HG03060 (cell line): ENCODE measurements at regions not wholly inside any gene's neighbourhood (a gene's known extent, or its start where the extent isn't known, plus 50 kb on each side); places are given as distances from the start of the nearest gene placed in this dataset.

Source experiments
- ATAC-seq: cut with Tn5 transposase; IDR thresholded peaks from one replicate; pipeline ENCODE4 v1.9.1; 2021; ENCODE audit warnings: low read depth, moderate number of reproducible peaks; ENCODE audit not compliant: unreplicated experiment

GRCh38 chr12:34390846-34391700 lies 368.8 kb downstream of the ALG10 start:
- no peak for ATAC-seq

DNA sequence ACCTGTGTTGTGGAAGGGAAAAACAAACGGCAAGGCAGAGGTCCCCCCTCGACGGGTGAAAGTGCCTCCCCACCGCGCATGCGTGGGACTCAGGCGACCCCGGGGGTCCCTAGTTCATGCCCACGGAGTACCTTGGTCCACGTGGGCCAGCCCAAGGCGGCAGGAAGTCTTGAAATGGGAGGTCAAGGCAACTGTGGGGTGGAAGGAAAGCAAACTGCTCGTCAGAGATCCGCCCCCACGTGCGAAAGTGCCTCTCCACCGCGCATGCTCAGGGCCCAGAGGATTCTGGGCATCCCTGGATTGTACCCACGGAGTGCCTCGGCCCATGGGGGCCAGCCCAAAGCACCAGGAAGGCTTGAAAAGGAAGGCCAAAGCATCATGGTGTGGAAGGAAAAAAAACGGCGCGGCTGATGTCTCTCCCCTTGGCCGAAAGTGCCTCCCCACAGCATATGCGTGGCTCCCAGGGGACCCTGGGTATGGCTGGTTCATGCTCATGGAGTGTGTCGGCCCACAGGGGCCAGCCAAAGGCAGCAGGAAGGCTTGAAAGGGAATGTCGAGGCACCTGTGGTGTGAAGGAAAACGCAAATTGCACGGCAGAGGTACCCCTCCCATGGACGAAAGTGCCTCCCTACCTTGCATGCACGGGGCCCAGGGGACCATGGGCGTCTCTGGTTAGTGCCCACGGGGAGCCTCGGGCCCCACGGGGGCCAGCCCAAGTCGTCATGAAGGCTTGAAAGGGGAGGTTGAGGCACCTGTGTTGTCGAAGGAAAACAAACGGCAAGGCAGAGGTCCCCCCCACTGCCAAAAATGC lies 369.7 kb downstream of the ALG10 start:
- ATAC-seq = no peak

GRCh38 chr12:34392741-34393085 lies 370.4 kb downstream of the ALG10 start:
- ATAC-seq = no peak

DNA sequence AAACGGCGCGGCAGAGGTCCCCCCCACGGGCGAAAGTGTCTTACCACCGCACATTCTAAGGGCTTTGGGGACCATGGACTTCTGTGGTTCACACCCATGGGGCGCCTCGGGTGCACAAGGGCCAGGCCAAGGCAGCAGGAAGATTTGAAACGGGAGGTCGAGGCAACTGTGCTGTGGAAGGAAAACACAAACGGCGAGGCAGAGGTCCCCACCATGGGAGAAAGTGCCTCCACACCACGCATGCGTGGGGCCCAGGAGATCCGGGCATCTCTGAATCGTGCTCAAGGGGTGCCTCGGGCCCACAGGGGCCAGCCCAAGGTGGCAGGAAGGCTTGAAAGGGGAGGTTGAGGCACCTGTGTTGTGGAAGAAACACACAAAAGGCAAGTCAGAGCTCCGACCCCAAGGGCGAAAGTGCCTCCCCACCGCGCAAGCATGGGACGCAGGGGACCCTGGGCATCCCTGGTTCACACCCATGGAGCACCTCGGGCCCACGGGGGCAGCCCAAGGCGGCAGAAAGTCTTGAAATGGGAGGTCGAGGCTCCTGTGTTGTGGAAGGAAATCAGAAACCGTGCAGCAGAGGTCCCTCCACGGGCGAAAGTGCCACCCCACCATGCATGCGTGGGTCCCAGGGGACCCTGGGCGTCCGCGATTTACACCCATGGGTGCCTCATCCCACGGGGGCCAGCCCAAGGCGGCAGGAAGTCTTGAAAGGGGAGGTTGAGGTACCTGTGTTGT lies 371.0 kb downstream of the ALG10 start:
- no peak for ATAC-seq

DNA sequence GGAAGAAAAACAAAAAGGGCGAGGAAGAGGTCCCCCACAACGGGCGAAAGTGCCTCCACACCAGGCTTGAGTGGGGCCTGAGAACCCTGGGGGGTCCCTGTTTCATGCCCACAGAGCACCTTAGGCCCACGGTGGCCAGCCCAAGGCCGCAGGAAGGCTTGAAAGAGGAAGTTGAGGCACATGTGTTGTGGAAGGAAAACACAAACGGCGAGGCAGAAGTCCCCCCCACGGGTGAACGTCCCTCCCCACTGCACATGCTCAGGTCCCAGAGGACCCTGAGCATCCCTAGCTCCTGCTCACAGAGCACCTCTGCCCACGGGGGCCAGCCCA lies 371.5 kb downstream of the ALG10 start:
- ATAC-seq = no peak

DNA sequence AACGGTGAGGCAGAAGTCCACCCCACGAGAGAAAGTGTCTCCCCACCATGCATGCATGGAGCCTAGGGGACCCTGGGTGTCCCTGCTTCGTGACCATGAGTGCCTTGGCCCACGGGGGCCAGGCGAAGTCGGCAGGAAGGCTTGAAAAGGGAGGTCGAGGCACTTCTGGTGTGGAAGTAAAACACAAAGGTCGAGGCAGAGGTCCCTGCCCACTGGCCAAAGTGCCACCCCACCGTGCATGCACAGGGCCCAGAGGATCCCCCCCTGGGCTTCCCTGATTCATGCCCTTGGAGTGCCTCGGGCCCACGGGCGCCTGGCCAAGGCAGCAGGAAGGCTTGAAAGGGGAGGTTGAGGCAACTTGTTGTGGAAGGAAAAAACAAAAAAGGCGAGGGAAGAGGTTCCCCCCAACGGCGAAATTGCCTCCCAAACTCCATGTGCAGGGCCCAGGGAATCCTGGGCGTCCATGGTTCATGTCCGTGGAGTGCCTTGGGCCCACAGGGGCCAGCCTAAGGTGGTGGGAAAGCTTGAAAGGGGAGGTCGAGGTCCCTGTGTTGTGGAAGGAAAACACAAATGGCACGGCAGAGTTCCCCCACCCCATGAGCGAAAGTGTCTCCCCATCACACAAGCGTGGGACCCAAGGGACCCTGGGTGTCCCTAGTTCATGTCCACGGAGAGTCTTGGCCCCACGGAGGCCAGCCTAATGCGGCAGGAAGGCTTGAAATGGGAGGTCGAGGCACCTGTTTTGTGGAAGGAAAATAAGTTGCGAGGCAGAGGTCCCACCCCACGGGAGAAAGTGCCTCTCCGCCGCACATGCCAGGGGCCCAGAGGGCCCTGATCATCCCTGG lies 372.1 kb downstream of the ALG10 start:
- ATAC-seq = no peak

- no peak for ATAC-seq
Measured at GRCh38 chr12:34395056-34396005, 373.0 kb downstream of the ALG10 start.

DNA sequence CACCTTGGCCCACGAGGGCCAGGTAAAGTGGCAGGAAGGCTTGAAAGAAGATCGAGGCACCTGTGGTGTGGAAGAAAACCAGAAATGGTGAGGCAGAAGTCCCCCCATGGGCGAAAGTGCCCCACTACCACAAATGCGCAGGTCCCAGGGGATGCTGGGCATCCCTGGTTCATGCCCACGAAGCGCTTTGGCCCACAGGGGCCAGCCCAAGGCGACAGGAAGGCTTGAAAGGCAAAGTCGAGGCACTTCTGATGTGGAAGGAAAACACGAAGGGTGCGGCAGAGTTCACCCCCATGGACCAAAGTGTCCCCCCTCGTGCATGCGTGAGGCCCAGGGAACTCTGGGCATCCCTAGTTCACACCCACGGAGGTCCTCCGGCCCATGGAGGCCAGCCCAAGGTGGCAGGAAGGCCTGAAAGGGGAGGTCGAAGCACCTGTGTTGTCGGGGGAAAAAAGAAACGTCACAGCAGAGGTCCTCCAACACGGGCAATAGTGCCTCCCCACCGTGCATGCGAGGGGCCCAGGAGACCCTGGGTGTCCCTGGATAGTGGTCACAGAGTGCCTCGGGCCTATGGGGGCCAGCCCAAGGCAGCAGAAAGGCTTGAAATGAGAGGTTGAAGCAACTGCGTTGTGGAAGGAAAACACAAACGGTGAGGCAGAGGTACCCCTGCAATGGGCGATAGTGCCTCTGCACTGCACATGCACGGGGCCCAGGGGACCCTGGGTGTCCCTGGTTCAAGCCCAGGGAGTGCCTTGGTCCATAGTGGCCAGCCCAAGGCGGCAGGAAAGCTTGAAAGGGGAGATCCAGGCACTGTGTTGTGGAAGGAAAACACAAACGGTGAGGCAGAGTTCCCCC lies 373.9 kb downstream of the ALG10 start:
- no peak for ATAC-seq

DNA sequence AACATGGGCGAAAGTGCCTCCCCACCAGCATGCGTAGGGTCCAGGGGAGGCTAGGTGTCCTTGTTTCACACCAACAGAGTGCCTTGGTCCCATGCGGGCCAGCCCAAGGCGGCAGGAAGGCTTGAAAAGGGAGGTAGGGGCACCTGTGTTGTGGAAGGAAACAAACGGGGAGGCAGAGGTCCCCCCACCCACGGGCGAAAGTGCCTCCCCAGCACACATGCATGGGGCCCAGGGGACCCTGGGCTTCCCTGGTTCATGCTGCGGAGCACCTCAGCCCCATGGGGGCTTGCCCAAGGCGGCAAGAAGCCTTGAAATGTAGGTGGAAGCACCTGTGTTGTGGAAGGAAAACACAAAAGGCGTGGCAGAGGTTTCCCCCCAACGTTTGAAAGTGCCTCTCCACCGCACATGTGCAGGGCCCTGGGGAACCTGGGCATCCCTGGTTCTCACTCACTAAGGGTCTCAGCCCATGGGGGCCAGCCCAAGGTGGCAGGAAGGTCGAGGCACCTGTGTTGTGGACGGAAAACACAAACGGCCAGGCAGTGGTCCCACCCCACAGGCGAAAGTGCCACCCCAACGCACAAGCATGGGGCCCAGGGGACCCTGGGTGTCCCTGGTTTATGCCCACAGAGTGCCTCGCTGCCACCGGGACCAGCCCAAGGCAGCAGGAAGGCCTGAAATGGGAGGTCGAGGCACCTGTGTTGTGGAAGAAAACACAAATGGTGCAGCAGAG lies 374.7 kb downstream of the ALG10 start:
- no peak for ATAC-seq

- no peak for ATAC-seq
Measured at GRCh38 chr12:34397591-34398365, 375.5 kb downstream of the ALG10 start.

DNA sequence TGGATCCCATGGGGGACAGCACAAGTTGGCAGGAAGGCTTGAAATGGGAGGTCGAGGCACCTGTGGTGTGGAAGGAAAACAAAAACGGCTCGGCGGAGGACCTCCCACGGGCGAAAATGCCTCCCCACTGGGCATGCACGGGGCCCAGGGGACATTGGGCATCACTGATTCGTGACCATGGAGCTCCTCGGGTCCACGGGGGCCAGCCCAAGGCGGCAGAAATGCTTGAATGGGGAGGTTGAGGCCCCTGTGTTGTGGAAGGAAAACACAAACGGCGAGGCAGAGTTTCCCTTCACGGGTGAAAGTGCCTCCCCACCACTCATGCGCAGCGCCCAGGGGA lies 376.0 kb downstream of the ALG10 start:
- ATAC-seq = no peak

GRCh38 chr12:34398706-34399630 lies 376.7 kb downstream of the ALG10 start:
- no peak for ATAC-seq

- no peak for ATAC-seq
Measured at GRCh38 chr12:34399631-34400410, 377.5 kb downstream of the ALG10 start.

DNA sequence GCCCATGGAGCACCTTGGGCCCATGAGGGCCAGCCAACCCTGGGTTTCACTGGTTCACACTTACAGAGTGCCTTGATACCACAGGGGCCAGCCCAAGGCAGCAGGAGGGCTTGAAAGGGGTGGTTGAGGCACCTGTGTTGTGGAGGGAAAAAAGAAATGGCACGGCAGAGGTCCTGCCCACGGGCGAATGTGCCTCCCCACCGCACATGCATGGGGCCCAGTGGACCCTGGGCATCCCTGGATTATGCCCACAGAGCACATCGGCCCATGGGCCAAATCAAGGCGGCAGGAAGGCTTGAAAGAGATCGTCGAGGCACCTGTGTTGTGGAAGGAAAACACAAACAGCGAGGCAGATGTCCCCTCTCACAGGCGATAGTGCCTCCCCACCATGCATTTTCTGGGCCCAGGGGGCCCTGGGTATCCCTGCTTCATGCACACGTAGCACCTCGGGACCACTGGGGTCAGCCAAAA lies 378.1 kb downstream of the ALG10 start:
- ATAC-seq = no peak

- ATAC-seq = no peak
Measured at GRCh38 chr12:34400986-34401658, 378.8 kb downstream of the ALG10 start.
